22Rv1 (cell line): ENCODE measurements at regions not wholly inside any gene's neighbourhood (a gene's known extent, or its start where the extent isn't known, plus 50 kb on each side); places are given as distances from the start of the nearest gene placed in this dataset.

Source experiments
- ZFX ChIP-seq: fragments of 450-650 bp; IDR thresholded peaks from 2 replicates; pipeline ENCODE4 v1.6.1; 2017; ENCODE audit warnings: antibody characterized with exemption, borderline replicate concordance
- TF ChIP-seq, protein P1 (sequence below): fragments of 450-650 bp; IDR thresholded peaks from 2 replicates; pipeline ENCODE4 v1.5.1; 2017; ENCODE audit warnings: mild to moderate bottlenecking

DNA sequence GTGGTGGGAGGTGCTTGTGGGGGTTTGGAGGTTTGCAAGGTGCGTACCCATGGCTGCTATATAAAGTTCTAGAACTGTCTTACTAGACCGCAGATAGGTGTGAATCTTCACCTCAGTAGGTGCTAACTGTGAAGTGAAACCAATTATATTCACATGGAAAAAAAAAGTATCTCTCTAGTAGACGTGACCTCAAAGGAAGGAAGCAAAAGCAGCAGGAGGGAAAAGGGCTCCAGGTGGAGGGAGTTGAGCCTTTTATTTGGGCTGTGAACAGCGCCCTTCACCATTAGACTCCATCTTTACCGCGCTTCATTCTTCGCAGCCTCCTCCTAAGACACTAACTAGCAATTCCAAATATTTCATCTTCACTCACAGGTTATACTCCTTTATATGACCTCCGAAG lies 129.8 kb downstream of the TBX19 start:
- TF ChIP-seq, protein P1, sequence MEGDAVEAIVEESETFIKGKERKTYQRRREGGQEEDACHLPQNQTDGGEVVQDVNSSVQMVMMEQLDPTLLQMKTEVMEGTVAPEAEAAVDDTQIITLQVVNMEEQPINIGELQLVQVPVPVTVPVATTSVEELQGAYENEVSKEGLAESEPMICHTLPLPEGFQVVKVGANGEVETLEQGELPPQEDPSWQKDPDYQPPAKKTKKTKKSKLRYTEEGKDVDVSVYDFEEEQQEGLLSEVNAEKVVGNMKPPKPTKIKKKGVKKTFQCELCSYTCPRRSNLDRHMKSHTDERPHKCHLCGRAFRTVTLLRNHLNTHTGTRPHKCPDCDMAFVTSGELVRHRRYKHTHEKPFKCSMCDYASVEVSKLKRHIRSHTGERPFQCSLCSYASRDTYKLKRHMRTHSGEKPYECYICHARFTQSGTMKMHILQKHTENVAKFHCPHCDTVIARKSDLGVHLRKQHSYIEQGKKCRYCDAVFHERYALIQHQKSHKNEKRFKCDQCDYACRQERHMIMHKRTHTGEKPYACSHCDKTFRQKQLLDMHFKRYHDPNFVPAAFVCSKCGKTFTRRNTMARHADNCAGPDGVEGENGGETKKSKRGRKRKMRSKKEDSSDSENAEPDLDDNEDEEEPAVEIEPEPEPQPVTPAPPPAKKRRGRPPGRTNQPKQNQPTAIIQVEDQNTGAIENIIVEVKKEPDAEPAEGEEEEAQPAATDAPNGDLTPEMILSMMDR = no peak
- no peak for TF ChIP-seq ZFX
